ENCODE measurements at regions not wholly inside any gene's neighbourhood (a gene's known extent, or its start where the extent isn't known, plus 50 kb on each side); places are given as distances from the start of the nearest gene placed in this dataset.

DNA sequence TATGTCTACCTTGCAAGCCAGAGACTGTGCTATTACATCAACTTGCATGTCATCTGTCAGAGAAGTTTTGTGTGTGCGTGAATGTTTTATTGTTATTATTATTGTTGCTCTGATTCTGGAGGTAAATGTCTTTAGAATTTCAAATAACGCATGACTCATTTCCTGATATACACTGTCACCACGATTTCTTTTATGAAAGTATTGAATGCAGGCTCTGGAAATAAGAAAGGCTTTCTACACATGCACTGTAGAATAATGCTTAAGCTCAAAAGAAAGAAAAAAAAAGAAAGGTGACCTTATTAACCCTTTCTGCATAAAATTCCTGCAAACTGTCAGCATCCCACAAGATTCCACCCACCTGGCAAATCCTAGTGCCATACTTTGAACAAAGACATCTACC lies 632.9 kb downstream of the ZNF674 start:
- ATAC-seq (ENCODE audit: low read depth) = no peak
- in situ Hi-C loops (cut with MboI; ENCODE audit: low sequenced_read_pairs) = no loop called here
- CTCF ChIA-PET = no interaction called here

More for the DNA sequence above, 632.9 kb downstream of the ZNF674 start:
- H3K18ac ChIP-seq (ENCODE audit: low read depth, low read length) = no peak overlapping the region
- no peaks in the 10 kb centered on the region for H4K20me1 ChIP-seq (ENCODE audit: insufficient read depth, low read length)
- H3K9ac ChIP-seq (ENCODE audit: low read depth, low read length) = no peak overlapping the region
- intact Hi-C loops (cut with micrococcal nuclease) = no loop called here
- TF ChIP-seq CTCF (conservative IDR thresholded peaks at IDR 0.05; ENCODE audit: low read depth, low read length) (no peak), RAD21 (IDR thresholded peaks at IDR 0.05; ENCODE audit: low read length) (no peak), USF2 (IDR thresholded peaks at IDR 0.05; ENCODE audit: low read depth, low read length) (no peak), CHD1 (IDR thresholded peaks at IDR 0.05; ENCODE audit: low read depth, low read length) (no peak), MAFK (IDR thresholded peaks at IDR 0.05; ENCODE audit: low read depth, low read length) (no peak), FOS (IDR thresholded peaks at IDR 0.05; ENCODE audit: low read depth, low read length) (no peak)
- no peaks in the 10 kb centered on the region for H3K9me1 ChIP-seq (ENCODE audit: insufficient read depth, low read length)
- H4K5ac ChIP-seq (ENCODE audit: low read depth, low read length) = no peak overlapping the region
- H2BK5ac ChIP-seq (ENCODE audit: low read depth, low read length, poor library complexity, severe bottlenecking) = no peak overlapping the region
- no peak overlapping the region for H3K56ac ChIP-seq (ENCODE audit: extremely low read depth, insufficient read depth, low read length)
- H2BK20ac ChIP-seq (ENCODE audit: low read depth, low read length) = no peak overlapping the region
- dilution Hi-C loops (cut with HindIII; ENCODE audit: low sequenced_read_pairs, unreplicated experiment) = no loop called here
- WGBS, 2 experiments (ENCODE audit: extremely low coverage in 2 of 2, insufficient read length in 1 of 2) = no CpG with 5 or more reads among the region's 3 CpGs
- no peak overlapping the region for H2BK120ac ChIP-seq (ENCODE audit: low read depth, low read length)
- no peak for DNase-seq
- peaks cover 11% of the 10 kb centered on the region for H3K27me3 ChIP-seq (ENCODE audit: control insufficient read depth, insufficient read depth, low read length)
- H3K79me1 ChIP-seq (ENCODE audit: low read depth in 1 of 2, low read length in 2 of 2) = no peaks in the 10 kb centered on the region
- no peaks in the 10 kb centered on the region for H3K4me1 ChIP-seq (ENCODE audit: control insufficient read depth, insufficient read depth, low read length)
- no peak overlapping the region for H3K4me3 ChIP-seq (ENCODE audit: insufficient read depth, low read depth, low read length)
- H3K4me2 ChIP-seq (ENCODE audit: low read depth, low read length) = no peak overlapping the region
- H3K27ac ChIP-seq (ENCODE audit: insufficient read depth, low read length) = no peak overlapping the region
- no peak overlapping the region for H4K91ac ChIP-seq (ENCODE audit: insufficient read depth, low read depth, low read length)
- no peak overlapping the region for H2BK15ac ChIP-seq (ENCODE audit: low read depth, low read length)
- H2AK5ac ChIP-seq (ENCODE audit: low read depth, low read length) = no peak overlapping the region
- H3K23ac ChIP-seq (ENCODE audit: low read depth, low read length) = no peak overlapping the region
- BruUV-seq (replicated peaks) = no TSS peak
- H3K14ac ChIP-seq (replicated peaks; ENCODE audit: low read depth, low read length) = no peak overlapping the region
- H2AFZ ChIP-seq (replicated peaks; ENCODE audit: low read length, poor library complexity) = no peak overlapping the region
- H3K36me3 ChIP-seq (ENCODE audit: control insufficient read depth, insufficient read depth, low read length) = no peaks in the 10 kb centered on the region
- POLR2A ChIA-PET (ENCODE audit: unreplicated experiment) = no interaction called here
- no peak overlapping the region for H4K8ac ChIP-seq (ENCODE audit: low read depth in 2 of 2, low read length in 2 of 2)
- H2AK9ac ChIP-seq (replicated peaks; ENCODE audit: low read depth, low read length, poor library complexity) = no peak overlapping the region
- no peak overlapping the region for H3K4ac ChIP-seq (ENCODE audit: low read depth, low read length)
- no peaks in the 10 kb centered on the region for H3K9me3 ChIP-seq (ENCODE audit: control insufficient read depth, insufficient read depth, low read length)

All from IMR-90 (cell line).